A549 (cell line): ENCODE measurements at regions not wholly inside any gene's neighbourhood (a gene's known extent, or its start where the extent isn't known, plus 50 kb on each side); places are given as distances from the start of the nearest gene placed in this dataset.

Experiments
- ATAC-seq, 2 experiments: fragments of 200-7000 bp in 1 of 2; fragments of >200 bp in 1 of 2; cut with Nextera tagmentation in 1 of 2; cut with Tn5 transposase in 1 of 2; 3 replicates each; pipeline versions ENCODE4 v1.8.0 to v1.9.1; 2018 to 2020; ENCODE audit warnings: mild to moderate bottlenecking in 1 of 2, moderate library complexity in 1 of 2
- CTCF ChIA-PET: fragments of 300-600 bp; sonication (Branson Sonifier 250); formaldehyde crosslinking; extraction: SDS; loops from one replicate; lab custom pipeline; 2021; ENCODE audit warnings: antibody characterized with exemption, inconsistent platforms; lab: Yijun Ruan, JAX
- POLR2A ChIA-PET: fragments of 350-600 bp; formaldehyde crosslinking; extraction: SDS; loops from one replicate; lab custom pipeline; 2021; ENCODE audit warnings: antibody characterized with exemption, inconsistent platforms; lab: Yijun Ruan, JAX
- DNase-seq, 2 experiments: peaks; one replicate each; pipeline versions ENCODE4 v3.0.0 to v3.0.0-alpha.2; 2011 to 2016; ENCODE audit warnings: low read depth in 1 of 2, low spot score in 1 of 2
- FAIRE-seq: peaks from 2 replicates; lab custom pipeline; 2011; peaks lifted over from hg19 to GRCh38; lab: Jason Lieb, UNC
- H3K27ac ChIP-seq, 2 experiments: fragments of >200 bp; sonication (Bioruptor Twin); formaldehyde crosslinking; 3 replicates each; pipeline ENCODE4 v1.5.1; 2016 to 2017
- H3K4me1 ChIP-seq: fragments of >200 bp; sonication (Bioruptor Twin); formaldehyde crosslinking; 3 replicates; pipeline ENCODE4 v1.6.1; 2016
- H3K4me2 ChIP-seq: fragments of >200 bp; sonication (Bioruptor Twin); formaldehyde crosslinking; 3 replicates; pipeline ENCODE4 v1.6.1; 2016
- H3K4me3 ChIP-seq: fragments of >200 bp; sonication (Bioruptor Twin); formaldehyde crosslinking; 3 replicates; pipeline ENCODE4 v1.5.1; 2016
- H3K9me3 ChIP-seq: fragments of >200 bp; sonication (Bioruptor Twin); formaldehyde crosslinking; 3 replicates; pipeline ENCODE4 v1.6.1; 2016
- EHF ChIP-seq: fragments of 250-450 bp; sonication (Bioruptor Pico); IDR thresholded peaks from 2 replicates; pipeline ENCODE4 v1.5.0; 2020; ENCODE audit warnings: mild to moderate bottlenecking
- EHMT2 ChIP-seq: fragments of 200-600 bp; sonication (generic); IDR thresholded peaks from 2 replicates; pipeline ENCODE4 v1.6.1; 2016; ENCODE audit warnings: antibody characterized with exemption, low read depth, mild to moderate bottlenecking, moderate library complexity
- FOSB ChIP-seq: fragments of 250-450 bp; sonication (Bioruptor Pico); IDR thresholded peaks from 2 replicates; pipeline ENCODE4 v1.5.0; 2020; ENCODE audit warnings: mild to moderate bottlenecking, moderate library complexity
- FOSL2 ChIP-seq, 2 experiments: fragments of 450-650 bp in 1 of 2; fragments of >200 bp in 1 of 2; sonication (Bioruptor Twin) in 1 of 2; formaldehyde crosslinking; IDR thresholded peaks; 2 replicates each; pipeline versions ENCODE4 v1.5.0 to v1.6.1; 2016 to 2020; ENCODE audit warnings: mild to moderate bottlenecking in 1 of 2, moderate library complexity in 1 of 2
- MAFK ChIP-seq: fragments of 450-650 bp; IDR thresholded peaks from 2 replicates; pipeline ENCODE4 v1.6.1; 2014; ENCODE audit not compliant: partially characterized antibody
- MYC ChIP-seq: IDR thresholded peaks from 2 replicates; pipeline ENCODE4 v1.6.1; 2012; ENCODE audit warnings: mild to moderate bottlenecking, inconsistent platforms, low read length, improper control_type of control experiment, borderline replicate concordance
- NPAS2 ChIP-seq: fragments of 250-450 bp; sonication (Bioruptor Pico); IDR thresholded peaks from 2 replicates; pipeline ENCODE4 v1.8.0; 2022; ENCODE audit warnings: mild to moderate bottlenecking, moderate library complexity, borderline replicate concordance
- NR3C1 ChIP-seq: fragments of >200 bp; sonication (Bioruptor Twin); formaldehyde crosslinking; IDR thresholded peaks from 3 replicates; pipeline ENCODE4 v1.6.1; 2017
- PHF8 ChIP-seq: fragments of 200-600 bp; sonication (generic); IDR thresholded peaks from 2 replicates; pipeline ENCODE4 v1.6.1; 2016; ENCODE audit warnings: low read depth, mild to moderate bottlenecking, antibody characterized with exemption, moderate library complexity, borderline replicate concordance
- POLR2A ChIP-seq: IDR thresholded peaks from 2 replicates; pipeline ENCODE4 v1.6.1; 2012; ENCODE audit warnings: mild to moderate bottlenecking, low read length
- SMC3 ChIP-seq: fragments of >200 bp; sonication (Bioruptor Twin); formaldehyde crosslinking; IDR thresholded peaks from 3 replicates; pipeline ENCODE4 v1.6.1; 2018; ENCODE audit warnings: inconsistent platforms
- TFCP2L1 ChIP-seq: fragments of 250-450 bp; sonication (Bioruptor Pico); IDR thresholded peaks from 2 replicates; pipeline ENCODE4 v1.5.0; 2021; ENCODE audit warnings: mild to moderate bottlenecking
- ZFP36 ChIP-seq: fragments of 450-650 bp; IDR thresholded peaks from 2 replicates; pipeline ENCODE4 v1.6.1; 2014; ENCODE audit warnings: borderline replicate concordance; ENCODE audit not compliant: partially characterized antibody
- ZNF302 ChIP-seq: fragments of 250-450 bp; sonication (Bioruptor Pico); IDR thresholded peaks from 2 replicates; pipeline ENCODE4 v1.9.0; 2021; ENCODE audit warnings: inconsistent platforms, mild to moderate bottlenecking, moderate library complexity
- ZSCAN20 ChIP-seq: fragments of 250-450 bp; sonication (Bioruptor Pico); IDR thresholded peaks from 2 replicates; pipeline ENCODE4 v1.8.0; 2022; ENCODE audit warnings: mild to moderate bottlenecking, moderate library complexity
- WGBS: methylation state at CpG from one replicate; pipeline ENCODE4 v1.1.6; 2017; ENCODE audit errors: missing lambda C conversion rate; 5-methylcytosine and 5-hydroxymethylcytosine counted together
- TF ChIP-seq, protein P1 (sequence below): fragments of >200 bp; sonication (Bioruptor Twin); formaldehyde crosslinking; IDR thresholded peaks from 3 replicates; pipeline ENCODE4 v1.6.1; 2016
- TF ChIP-seq, protein P2 (sequence below): fragments of 250-450 bp; sonication (Bioruptor Pico); IDR thresholded peaks from 2 replicates; pipeline ENCODE4 v1.5.0; 2021; ENCODE audit warnings: mild to moderate bottlenecking, moderate library complexity, borderline replicate concordance
- TF ChIP-seq, protein P3 (sequence below): IDR thresholded peaks from 2 replicates; pipeline ENCODE4 v1.6.1; 2012
- TF ChIP-seq, protein P4 (sequence below): fragments of 250-450 bp; sonication (Bioruptor Pico); IDR thresholded peaks from 2 replicates; pipeline ENCODE4 v1.5.0; 2020; ENCODE audit warnings: low read depth, mild to moderate bottlenecking, moderate library complexity

DNA sequence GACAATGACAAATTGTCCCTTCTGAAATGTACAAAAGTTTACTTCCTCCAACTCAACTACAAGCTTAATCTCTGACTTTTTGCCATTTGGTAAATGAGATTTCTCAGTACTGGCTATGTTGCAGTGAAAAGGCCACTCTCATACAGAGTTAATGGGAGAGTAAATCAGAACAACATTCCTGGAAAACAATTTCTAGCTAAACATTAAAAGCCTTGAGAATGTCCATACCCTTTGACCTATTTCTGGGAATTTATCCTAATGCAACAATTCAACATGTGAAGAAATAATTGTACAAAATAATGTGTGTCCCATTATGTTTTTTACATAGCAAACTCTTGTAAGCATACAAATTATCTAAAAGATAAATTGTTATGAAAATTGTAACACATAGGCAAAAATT, 56.3 kb upstream of the SPEF2 start:
- ChIA-PET CTCF (no interaction called here), POLR2A (no interaction called here)
- Histone ChIP-seq H3K4me1 (no peaks in the 10 kb centered on the region), H3K4me3 (no peak overlapping the region), H3K9me3 (no peaks in the 10 kb centered on the region), H3K27ac (no peak overlapping the region), H3K4me2 (no peak overlapping the region)
- ATAC-seq (no peak), FAIRE-seq (no peak), DNase-seq (no peak)
- no peak for TF ChIP-seq FOSL2 (IDR thresholded peaks at IDR 0.05)
- TF ChIP-seq FOSL2 (CRISPR knock-in tag; IDR thresholded peaks at IDR 0.05), result no peak
- TF ChIP-seq ZSCAN20 (CRISPR knock-in tag), result no peak

GRCh38 chr5:35557748-35558147, 59.9 kb upstream of the SPEF2 start:
- FAIRE-seq, result no peak

GRCh38 chr5:35557199-35557598, 60.5 kb upstream of the SPEF2 start:
- no peak overlapping the region for H3K27ac ChIP-seq
- no peaks in the 10 kb centered on the region for H3K4me1 ChIP-seq
- POLR2A ChIA-PET, result no interaction called here
- DNase-seq, result no peak
- no peak overlapping the region for H3K4me3 ChIP-seq
- CTCF ChIA-PET, result no interaction called here
- no peak overlapping the region for H3K4me2 ChIP-seq
- ATAC-seq, result no peak
- WGBS, result 0% methylated on average over 2 of the region's 2 CpGs
- H3K9me3 ChIP-seq, result no peaks in the 10 kb centered on the region
- no peak for FAIRE-seq
- TF ChIP-seq FOSB (no peak), EHF (no peak), NPAS2 (no peak), MYC (no peak), TFCP2L1 (CRISPR knock-in tag) (no peak)
- TF ChIP-seq, protein P1, sequence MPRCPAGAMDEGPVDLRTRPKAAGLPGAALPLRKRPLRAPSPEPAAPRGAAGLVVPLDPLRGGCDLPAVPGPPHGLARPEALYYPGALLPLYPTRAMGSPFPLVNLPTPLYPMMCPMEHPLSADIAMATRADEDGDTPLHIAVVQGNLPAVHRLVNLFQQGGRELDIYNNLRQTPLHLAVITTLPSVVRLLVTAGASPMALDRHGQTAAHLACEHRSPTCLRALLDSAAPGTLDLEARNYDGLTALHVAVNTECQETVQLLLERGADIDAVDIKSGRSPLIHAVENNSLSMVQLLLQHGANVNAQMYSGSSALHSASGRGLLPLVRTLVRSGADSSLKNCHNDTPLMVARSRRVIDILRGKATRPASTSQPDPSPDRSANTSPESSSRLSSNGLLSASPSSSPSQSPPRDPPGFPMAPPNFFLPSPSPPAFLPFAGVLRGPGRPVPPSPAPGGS, result no peak

More at GRCh38 chr5:35557748-35558147, 59.9 kb upstream of the SPEF2 start:
- ATAC-seq (no peak), DNase-seq (no peak)
- Histone ChIP-seq H3K4me2 (no peak overlapping the region), H3K9me3 (no peaks in the 10 kb centered on the region), H3K4me3 (no peak overlapping the region), H3K4me1 (no peaks in the 10 kb centered on the region), H3K27ac (no peak overlapping the region)
- ChIA-PET POLR2A (no interaction called here), CTCF (no interaction called here)
- TF ChIP-seq MAFK (peak; percentile 61), SMC3 (no peak)
- WGBS, result 6% methylated on average over 1 of the region's 1 CpG

DNA sequence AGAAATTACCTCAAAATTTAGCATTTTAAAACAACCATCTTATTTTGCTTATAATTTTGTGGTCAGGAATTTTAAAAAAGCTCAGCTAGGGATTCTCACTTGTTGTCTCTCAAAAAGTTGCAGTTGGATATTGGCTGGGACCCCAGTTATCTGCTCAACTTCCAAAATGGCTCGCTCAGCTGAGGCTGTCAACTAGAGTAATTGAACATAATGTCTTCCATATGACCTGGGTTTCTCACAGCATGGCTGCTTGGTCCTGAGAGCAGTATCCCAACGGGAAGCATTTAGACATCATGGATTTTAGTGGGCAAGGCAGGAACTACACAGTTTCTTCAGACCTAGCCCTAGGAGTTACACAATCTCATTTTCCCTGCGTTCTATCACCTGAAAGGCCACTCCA, 63.6 kb upstream of the SPEF2 start:
- Histone ChIP-seq H3K4me2 (no peak overlapping the region), H3K27ac (no peak overlapping the region), H3K4me1 (no peaks in the 10 kb centered on the region), H3K4me3 (no peak overlapping the region), H3K9me3 (no peaks in the 10 kb centered on the region)
- WGBS, result 2% methylated on average over 3 of the region's 3 CpGs
- no peak for TF ChIP-seq EHMT2
- TF ChIP-seq, protein P2, sequence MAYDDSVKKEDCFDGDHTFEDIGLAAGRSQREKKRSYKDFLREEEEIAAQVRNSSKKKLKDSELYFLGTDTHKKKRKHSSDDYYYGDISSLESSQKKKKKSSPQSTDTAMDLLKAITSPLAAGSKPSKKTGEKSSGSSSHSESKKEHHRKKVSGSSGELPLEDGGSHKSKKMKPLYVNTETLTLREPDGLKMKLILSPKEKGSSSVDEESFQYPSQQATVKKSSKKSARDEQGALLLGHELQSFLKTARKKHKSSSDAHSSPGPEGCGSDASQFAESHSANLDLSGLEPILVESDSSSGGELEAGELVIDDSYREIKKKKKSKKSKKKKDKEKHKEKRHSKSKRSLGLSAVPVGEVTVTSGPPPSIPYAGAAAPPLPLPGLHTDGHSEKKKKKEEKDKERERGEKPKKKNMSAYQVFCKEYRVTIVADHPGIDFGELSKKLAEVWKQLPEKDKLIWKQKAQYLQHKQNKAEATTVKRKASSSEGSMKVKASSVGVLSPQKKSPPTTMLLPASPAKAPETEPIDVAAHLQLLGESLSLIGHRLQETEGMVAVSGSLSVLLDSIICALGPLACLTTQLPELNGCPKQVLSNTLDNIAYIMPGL (CRISPR knock-in tag), result no peak
- ChIA-PET CTCF (no interaction called here), POLR2A (no interaction called here)
- DNase-seq (no peak), ATAC-seq (no peak), FAIRE-seq (no peak)

DNA sequence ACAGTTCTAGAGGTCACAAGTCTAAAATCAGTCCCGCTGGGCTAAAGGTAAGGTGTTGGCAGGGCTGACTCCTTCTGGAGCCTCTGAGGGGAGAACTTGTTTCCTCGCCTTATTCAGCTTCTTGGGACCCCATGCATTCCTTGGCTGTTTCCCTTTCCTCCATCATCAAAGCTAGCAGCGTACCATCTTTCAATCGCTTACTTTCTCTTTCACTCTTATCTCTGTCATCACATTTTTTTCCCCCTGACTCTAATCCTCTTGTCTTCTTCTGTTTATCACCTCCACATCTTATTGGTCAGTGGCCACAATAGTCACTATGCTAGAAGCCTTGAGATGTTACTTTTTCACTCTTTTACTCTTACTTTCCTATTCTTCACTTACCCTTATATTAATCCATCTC, 72.5 kb upstream of the SPEF2 start:
- 10% methylated on average over 4 of the region's 4 CpGs for WGBS

More for the DNA sequence above, 72.5 kb upstream of the SPEF2 start:
- CTCF ChIA-PET, result no interaction called here
- Histone ChIP-seq H3K9me3 (no peaks in the 10 kb centered on the region), H3K4me1 (no peaks in the 10 kb centered on the region), H3K4me3 (no peak overlapping the region), H3K4me2 (no peak overlapping the region), H3K27ac (no peak overlapping the region)
- POLR2A ChIA-PET, result no interaction called here
- no peak for ATAC-seq
- FAIRE-seq, result no peak
- DNase-seq, result no peak
- TF ChIP-seq, protein P3, sequence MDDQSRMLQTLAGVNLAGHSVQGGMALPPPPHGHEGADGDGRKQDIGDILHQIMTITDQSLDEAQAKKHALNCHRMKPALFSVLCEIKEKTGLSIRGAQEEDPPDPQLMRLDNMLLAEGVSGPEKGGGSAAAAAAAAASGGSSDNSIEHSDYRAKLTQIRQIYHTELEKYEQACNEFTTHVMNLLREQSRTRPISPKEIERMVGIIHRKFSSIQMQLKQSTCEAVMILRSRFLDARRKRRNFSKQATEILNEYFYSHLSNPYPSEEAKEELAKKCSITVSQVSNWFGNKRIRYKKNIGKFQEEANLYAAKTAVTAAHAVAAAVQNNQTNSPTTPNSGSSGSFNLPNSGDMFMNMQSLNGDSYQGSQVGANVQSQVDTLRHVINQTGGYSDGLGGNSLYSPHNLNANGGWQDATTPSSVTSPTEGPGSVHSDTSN, result no peak
- TF ChIP-seq NPAS2 (no peak), ZNF302 (CRISPR knock-in tag) (no peak), PHF8 (no peak), ZFP36 (no peak), NR3C1 (no peak), POLR2A (no peak), MAFK (no peak)
- TF ChIP-seq, protein P1, result no peak
- TF ChIP-seq, protein P2 (CRISPR knock-in tag), result no peak
- TF ChIP-seq, protein P4, sequence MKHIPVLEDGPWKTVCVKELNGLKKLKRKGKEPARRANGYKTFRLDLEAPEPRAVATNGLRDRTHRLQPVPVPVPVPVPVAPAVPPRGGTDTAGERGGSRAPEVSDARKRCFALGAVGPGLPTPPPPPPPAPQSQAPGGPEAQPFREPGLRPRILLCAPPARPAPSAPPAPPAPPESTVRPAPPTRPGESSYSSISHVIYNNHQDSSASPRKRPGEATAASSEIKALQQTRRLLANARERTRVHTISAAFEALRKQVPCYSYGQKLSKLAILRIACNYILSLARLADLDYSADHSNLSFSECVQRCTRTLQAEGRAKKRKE, result no peak
